Neural cell (in vitro differentiated cells): ENCODE measurements at regions not wholly inside any gene's neighbourhood (a gene's known extent, or its start where the extent isn't known, plus 50 kb on each side); places are given as distances from the start of the nearest gene placed in this dataset.

Source experiments
- H2AFZ ChIP-seq: fragments of 200-600, 300-800 bp; sonication (generic), shearing (Covaris generic); 2 replicates; pipeline ENCODE4 v1.6.0; 2014; ENCODE audit warnings: low read depth, mild to moderate bottlenecking, antibody characterized with exemption, low read length, moderate library complexity
- H3F3A ChIP-seq: fragments of 200-600 bp; shearing (Covaris generic); 2 replicates; pipeline ENCODE4 v1.6.1; 2016; ENCODE audit warnings: mild to moderate bottlenecking, moderate library complexity, mixed read lengths, antibody characterized with exemption, low read length; ENCODE audit not compliant: insufficient read depth, poor library complexity, severe bottlenecking
- H3K27ac ChIP-seq: fragments of 200-600, 300-800 bp; sonication (generic), shearing (Covaris generic); 2 replicates; pipeline ENCODE4 v1.5.1; 2014; ENCODE audit warnings: mild to moderate bottlenecking, low read length, moderate library complexity
- H3K27me3 ChIP-seq: fragments of 300-800, 200-600 bp; sonication (generic), shearing (Covaris generic); 2 replicates; pipeline ENCODE4 v1.6.0; 2014; ENCODE audit warnings: mild to moderate bottlenecking, low read depth, low read length, moderate library complexity; ENCODE audit not compliant: insufficient read depth
- H3K36me3 ChIP-seq: fragments of 300-800, 200-600 bp; sonication (generic), shearing (Covaris generic); 2 replicates; pipeline ENCODE4 v1.5.1; 2014; ENCODE audit warnings: mild to moderate bottlenecking, antibody characterized with exemption, low read length, moderate library complexity; ENCODE audit not compliant: insufficient read depth
- H3K4me2 ChIP-seq: fragments of 300-800, 200-600 bp; sonication (generic), shearing (Covaris generic); 2 replicates; pipeline ENCODE4 v1.6.0; 2014; ENCODE audit warnings: mild to moderate bottlenecking, low read length
- H3K4me3 ChIP-seq: fragments of 300-800, 200-600 bp; sonication (generic), shearing (Covaris generic); 2 replicates; pipeline ENCODE4 v1.5.1; 2014; ENCODE audit warnings: mild to moderate bottlenecking, low read length, moderate library complexity
- H3K79me2 ChIP-seq: fragments of 200-600 bp; shearing (Covaris generic); replicated peaks from 2 replicates; pipeline ENCODE4 v1.6.0; 2014; ENCODE audit warnings: mild to moderate bottlenecking, low read length, moderate library complexity; ENCODE audit not compliant: insufficient read depth
- H3K9ac ChIP-seq: fragments of 300-800, 200-600 bp; sonication (generic), shearing (Covaris generic); 2 replicates; pipeline ENCODE4 v1.6.1; 2016; ENCODE audit warnings: mild to moderate bottlenecking, low read length, mixed read lengths
- H3K9me2 ChIP-seq: fragments of 200-600 bp; shearing (Covaris generic); 2 replicates; pipeline ENCODE4 v1.6.1; 2016; ENCODE audit warnings: mild to moderate bottlenecking, low read length, mixed read lengths; ENCODE audit not compliant: insufficient read depth
- H3K9me3 ChIP-seq: fragments of 200-600, 300-800 bp; sonication (generic), shearing (Covaris generic); 2 replicates; pipeline ENCODE4 v1.6.1; 2016; ENCODE audit warnings: mild to moderate bottlenecking, mixed run types, low read length, moderate library complexity, mixed read lengths
- H4K20me1 ChIP-seq: fragments of 200-600 bp; shearing (Covaris generic); 2 replicates; pipeline ENCODE4 v1.6.1; 2016; ENCODE audit warnings: mild to moderate bottlenecking, mixed run types; ENCODE audit not compliant: insufficient read depth
- EP300 ChIP-seq: fragments of 450-650 bp; conservative IDR thresholded peaks from 2 replicates; pipeline ENCODE4 v1.6.1; 2014; ENCODE audit warnings: antibody characterized with exemption, mild to moderate bottlenecking, moderate library complexity; ENCODE audit not compliant: poor library complexity, severe bottlenecking
- EZH2 ChIP-seq: fragments of 200-600, 300-800 bp; shearing (Covaris generic), sonication (generic); IDR thresholded peaks from 2 replicates; pipeline ENCODE4 v1.6.1; 2014; ENCODE audit warnings: antibody characterized with exemption, low read length, borderline replicate concordance, mild to moderate bottlenecking; ENCODE audit not compliant: insufficient read depth, poor library complexity, severe bottlenecking
- MXI1 ChIP-seq: fragments of 450-650 bp; conservative IDR thresholded peaks from 2 replicates; pipeline ENCODE4 v1.6.1; 2014; ENCODE audit warnings: antibody characterized with exemption, mild to moderate bottlenecking; ENCODE audit not compliant: poor library complexity, severe bottlenecking
- POLR2AphosphoS5 ChIP-seq: IDR thresholded peaks from 2 replicates; pipeline ENCODE4 v1.6.1; 2012
- RAD21 ChIP-seq: fragments of 450-650 bp; conservative IDR thresholded peaks from 2 replicates; pipeline ENCODE4 v1.6.1; 2014; ENCODE audit warnings: antibody characterized with exemption, mild to moderate bottlenecking, moderate library complexity
- SMC3 ChIP-seq: fragments of 450-650 bp; conservative IDR thresholded peaks from 2 replicates; pipeline ENCODE4 v1.6.1; 2014; ENCODE audit warnings: antibody characterized with exemption, mild to moderate bottlenecking, moderate library complexity; ENCODE audit not compliant: poor library complexity
- TAF1 ChIP-seq: IDR thresholded peaks from 2 replicates; pipeline ENCODE4 v1.6.1; 2012; ENCODE audit warnings: low read depth
- TF ChIP-seq, protein P1 (sequence below): fragments of 450-650 bp; IDR thresholded peaks from 2 replicates; pipeline ENCODE4 v1.5.1; 2014; ENCODE audit warnings: antibody characterized with exemption, mild to moderate bottlenecking, moderate library complexity; ENCODE audit not compliant: poor library complexity, severe bottlenecking
- TF ChIP-seq, protein P2 (sequence below): IDR thresholded peaks from 2 replicates; pipeline ENCODE4 v1.6.1; 2012; ENCODE audit warnings: borderline replicate concordance

DNA sequence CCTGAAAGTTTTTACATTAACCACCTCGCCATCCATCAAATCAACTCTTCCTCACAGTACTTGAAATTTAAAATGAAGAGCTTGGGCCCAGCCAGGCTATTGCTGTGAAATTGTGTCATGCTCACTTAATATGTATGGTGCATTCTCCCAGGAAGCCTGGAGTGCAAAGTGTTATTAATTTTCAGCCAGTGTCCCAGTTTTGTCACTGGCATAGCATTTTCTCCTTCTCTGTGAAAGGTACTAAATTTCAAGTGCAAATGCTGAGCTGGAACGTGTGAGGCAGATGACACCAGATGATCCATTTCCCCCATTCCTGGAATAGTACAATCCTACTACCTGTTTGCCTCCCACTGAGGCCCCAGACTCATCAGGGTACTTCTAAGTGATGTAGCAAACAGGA lies 397.6 kb upstream of the ACTBL2 start:
- Histone ChIP-seq H3K4me3 (no peak overlapping the region), H3K79me2 (no peaks in the 10 kb centered on the region), H3K36me3 (no peaks in the 10 kb centered on the region), H3K9ac (no peak overlapping the region), H3K27me3 (no peaks in the 10 kb centered on the region), H4K20me1 (no peaks in the 10 kb centered on the region), H3F3A (no peaks in the 10 kb centered on the region), H2AFZ (no peak overlapping the region), H3K4me2 (no peak overlapping the region), H3K9me3 (no peaks in the 10 kb centered on the region), H3K27ac (no peak overlapping the region), H3K9me2 (no peaks in the 10 kb centered on the region)
- TF ChIP-seq SMC3 (no peak), POLR2AphosphoS5 (no peak), TAF1 (no peak), MXI1 (no peak), EP300 (no peak), RAD21 (no peak), EZH2 (no peak)
- TF ChIP-seq, protein P1, sequence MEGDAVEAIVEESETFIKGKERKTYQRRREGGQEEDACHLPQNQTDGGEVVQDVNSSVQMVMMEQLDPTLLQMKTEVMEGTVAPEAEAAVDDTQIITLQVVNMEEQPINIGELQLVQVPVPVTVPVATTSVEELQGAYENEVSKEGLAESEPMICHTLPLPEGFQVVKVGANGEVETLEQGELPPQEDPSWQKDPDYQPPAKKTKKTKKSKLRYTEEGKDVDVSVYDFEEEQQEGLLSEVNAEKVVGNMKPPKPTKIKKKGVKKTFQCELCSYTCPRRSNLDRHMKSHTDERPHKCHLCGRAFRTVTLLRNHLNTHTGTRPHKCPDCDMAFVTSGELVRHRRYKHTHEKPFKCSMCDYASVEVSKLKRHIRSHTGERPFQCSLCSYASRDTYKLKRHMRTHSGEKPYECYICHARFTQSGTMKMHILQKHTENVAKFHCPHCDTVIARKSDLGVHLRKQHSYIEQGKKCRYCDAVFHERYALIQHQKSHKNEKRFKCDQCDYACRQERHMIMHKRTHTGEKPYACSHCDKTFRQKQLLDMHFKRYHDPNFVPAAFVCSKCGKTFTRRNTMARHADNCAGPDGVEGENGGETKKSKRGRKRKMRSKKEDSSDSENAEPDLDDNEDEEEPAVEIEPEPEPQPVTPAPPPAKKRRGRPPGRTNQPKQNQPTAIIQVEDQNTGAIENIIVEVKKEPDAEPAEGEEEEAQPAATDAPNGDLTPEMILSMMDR: no peak
- TF ChIP-seq, protein P2, sequence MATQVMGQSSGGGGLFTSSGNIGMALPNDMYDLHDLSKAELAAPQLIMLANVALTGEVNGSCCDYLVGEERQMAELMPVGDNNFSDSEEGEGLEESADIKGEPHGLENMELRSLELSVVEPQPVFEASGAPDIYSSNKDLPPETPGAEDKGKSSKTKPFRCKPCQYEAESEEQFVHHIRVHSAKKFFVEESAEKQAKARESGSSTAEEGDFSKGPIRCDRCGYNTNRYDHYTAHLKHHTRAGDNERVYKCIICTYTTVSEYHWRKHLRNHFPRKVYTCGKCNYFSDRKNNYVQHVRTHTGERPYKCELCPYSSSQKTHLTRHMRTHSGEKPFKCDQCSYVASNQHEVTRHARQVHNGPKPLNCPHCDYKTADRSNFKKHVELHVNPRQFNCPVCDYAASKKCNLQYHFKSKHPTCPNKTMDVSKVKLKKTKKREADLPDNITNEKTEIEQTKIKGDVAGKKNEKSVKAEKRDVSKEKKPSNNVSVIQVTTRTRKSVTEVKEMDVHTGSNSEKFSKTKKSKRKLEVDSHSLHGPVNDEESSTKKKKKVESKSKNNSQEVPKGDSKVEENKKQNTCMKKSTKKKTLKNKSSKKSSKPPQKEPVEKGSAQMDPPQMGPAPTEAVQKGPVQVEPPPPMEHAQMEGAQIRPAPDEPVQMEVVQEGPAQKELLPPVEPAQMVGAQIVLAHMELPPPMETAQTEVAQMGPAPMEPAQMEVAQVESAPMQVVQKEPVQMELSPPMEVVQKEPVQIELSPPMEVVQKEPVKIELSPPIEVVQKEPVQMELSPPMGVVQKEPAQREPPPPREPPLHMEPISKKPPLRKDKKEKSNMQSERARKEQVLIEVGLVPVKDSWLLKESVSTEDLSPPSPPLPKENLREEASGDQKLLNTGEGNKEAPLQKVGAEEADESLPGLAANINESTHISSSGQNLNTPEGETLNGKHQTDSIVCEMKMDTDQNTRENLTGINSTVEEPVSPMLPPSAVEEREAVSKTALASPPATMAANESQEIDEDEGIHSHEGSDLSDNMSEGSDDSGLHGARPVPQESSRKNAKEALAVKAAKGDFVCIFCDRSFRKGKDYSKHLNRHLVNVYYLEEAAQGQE: no peak

- no peaks in the 10 kb centered on the region for H3K27me3 ChIP-seq
- no peaks in the 10 kb centered on the region for H3K36me3 ChIP-seq
- no peak overlapping the region for H3K4me3 ChIP-seq
- no peak overlapping the region for H3K27ac ChIP-seq
- no peak overlapping the region for H2AFZ ChIP-seq
- H3K9ac ChIP-seq: no peak overlapping the region
- TF ChIP-seq, protein P1: no peak
- no peak for TF ChIP-seq EP300
- TF ChIP-seq SMC3: no peak
- no peak for TF ChIP-seq TAF1
- TF ChIP-seq RAD21: no peak
- no peak for TF ChIP-seq POLR2AphosphoS5
- TF ChIP-seq MXI1: no peak
- no peak for TF ChIP-seq EZH2
- no peaks in the 10 kb centered on the region for H3K79me2 ChIP-seq
- H3K4me2 ChIP-seq: no peak overlapping the region
- H3F3A ChIP-seq: no peaks in the 10 kb centered on the region
- no peaks in the 10 kb centered on the region for H4K20me1 ChIP-seq
- H3K9me2 ChIP-seq: no peaks in the 10 kb centered on the region
- no peaks in the 10 kb centered on the region for H3K9me3 ChIP-seq
These were observed 395.7 kb upstream of the ACTBL2 start for GRCh38 chr5:57878301-57878722.
